HEK293T (cell line): ENCODE measurements at regions not wholly inside any gene's neighbourhood (a gene's known extent, or its start where the extent isn't known, plus 50 kb on each side); places are given as distances from the start of the nearest gene placed in this dataset.

ENCODE experiments used
- CTCF ChIA-PET: fragments of 350-600 bp; formaldehyde crosslinking; extraction: SDS; loops from one replicate; lab custom pipeline; 2021; ENCODE audit warnings: antibody characterized with exemption, inconsistent platforms; lab: Yijun Ruan, JAX
- POLR2A ChIA-PET: fragments of 350-600 bp; formaldehyde crosslinking; extraction: SDS; loops from one replicate; lab custom pipeline; 2020; ENCODE audit warnings: antibody characterized with exemption, inconsistent platforms; lab: Yijun Ruan, JAX
- DNase-seq: peaks from one replicate; pipeline ENCODE4 v3.0.0; 2012; ENCODE audit warnings: mixed read lengths; ENCODE audit errors: extremely low spot score
- ARNT ChIP-seq: fragments of 450-650 bp; IDR thresholded peaks from 2 replicates; pipeline ENCODE4 v1.6.1; 2017; ENCODE audit warnings: mild to moderate bottlenecking
- BHLHE40 ChIP-seq: fragments of 450-650 bp; IDR thresholded peaks from 2 replicates; pipeline ENCODE4 v1.6.1; 2016; ENCODE audit warnings: mild to moderate bottlenecking, moderate library complexity, borderline replicate concordance
- CTBP1 ChIP-seq: fragments of 450-650 bp; IDR thresholded peaks from 2 replicates; pipeline ENCODE4 v1.6.1; 2016; ENCODE audit warnings: borderline replicate concordance
- ELF4 ChIP-seq: fragments of 450-650 bp; IDR thresholded peaks from 2 replicates; pipeline ENCODE4 v1.6.1; 2017; ENCODE audit warnings: antibody characterized with exemption
- FOXA1 ChIP-seq: fragments of 450-650 bp; IDR thresholded peaks from 2 replicates; pipeline ENCODE4 v1.6.1; 2016; ENCODE audit warnings: mild to moderate bottlenecking
- FOXK2 ChIP-seq: fragments of 450-650 bp; IDR thresholded peaks from 2 replicates; pipeline ENCODE4 v1.6.1; 2016; ENCODE audit warnings: mild to moderate bottlenecking
- FOXM1 ChIP-seq: fragments of 450-650 bp; IDR thresholded peaks from 2 replicates; pipeline ENCODE4 v1.6.1; 2017; ENCODE audit warnings: mild to moderate bottlenecking, borderline replicate concordance
- HDGF ChIP-seq: fragments of 450-650 bp; IDR thresholded peaks from 2 replicates; pipeline ENCODE4 v1.6.1; 2017; ENCODE audit warnings: antibody characterized with exemption, borderline replicate concordance
- L3MBTL2 ChIP-seq: fragments of 450-650 bp; conservative IDR thresholded peaks from 2 replicates; pipeline ENCODE4 v1.6.1; 2016; ENCODE audit warnings: mild to moderate bottlenecking
- LEF1 ChIP-seq: fragments of 450-650 bp; IDR thresholded peaks from 2 replicates; pipeline ENCODE4 v1.6.1; 2017; ENCODE audit warnings: mild to moderate bottlenecking, borderline replicate concordance
- NFRKB ChIP-seq: fragments of 450-650 bp; IDR thresholded peaks from 2 replicates; pipeline ENCODE4 v1.6.1; 2016; ENCODE audit warnings: mild to moderate bottlenecking, moderate library complexity
- PKNOX1 ChIP-seq: fragments of 450-650 bp; IDR thresholded peaks from 2 replicates; pipeline ENCODE4 v1.6.1; 2016
- SP1 ChIP-seq: fragments of 450-650 bp; IDR thresholded peaks from 2 replicates; pipeline ENCODE4 v1.6.1; 2017
- SUZ12 ChIP-seq: fragments of 450-650 bp; IDR thresholded peaks from 2 replicates; pipeline ENCODE4 v1.6.1; 2016; ENCODE audit warnings: mild to moderate bottlenecking
- TARDBP ChIP-seq: fragments of 450-650 bp; IDR thresholded peaks from 2 replicates; pipeline ENCODE4 v1.6.1; 2016
- ZNF384 ChIP-seq: fragments of 450-650 bp; IDR thresholded peaks from 2 replicates; pipeline ENCODE4 v1.6.1; 2016

GRCh38 chr22:49142296-49142695 is 685.4 kb downstream of the BRD1 start:
- TF ChIP-seq CTBP1 (no peak), TARDBP (no peak), ZNF384 (no peak), PKNOX1 (no peak), BHLHE40 (no peak), SP1 (no peak), SUZ12 (no peak), FOXA1 (no peak), NFRKB (no peak), ELF4 (no peak), HDGF (no peak), FOXK2 (no peak), ARNT (no peak), LEF1 (no peak), FOXM1 (no peak), L3MBTL2 (no peak)
- CTCF ChIA-PET = no interaction called here
- no peak for DNase-seq
- POLR2A ChIA-PET = no interaction called here

GRCh38 chr22:49141761-49142160 is 685.9 kb downstream of the BRD1 start:
- POLR2A ChIA-PET = no interaction called here
- CTCF ChIA-PET = no interaction called here
- DNase-seq = no peak
- TF ChIP-seq HDGF (no peak), PKNOX1 (no peak), BHLHE40 (no peak), FOXK2 (no peak), SUZ12 (no peak), FOXM1 (no peak), LEF1 (no peak), CTBP1 (no peak), SP1 (no peak), ELF4 (no peak)

- ChIA-PET POLR2A (no interaction called here), CTCF (no interaction called here)
- DNase-seq = no peak
- TF ChIP-seq SUZ12 (no peak), FOXM1 (no peak), ELF4 (no peak), FOXK2 (no peak), TARDBP (no peak), ARNT (no peak), FOXA1 (no peak), CTBP1 (no peak), HDGF (no peak), BHLHE40 (no peak), ZNF384 (no peak), SP1 (no peak), NFRKB (no peak), L3MBTL2 (no peak), LEF1 (no peak), PKNOX1 (no peak)
Measured at GRCh38 chr22:49140911-49141665, 686.6 kb downstream of the BRD1 start.

DNA sequence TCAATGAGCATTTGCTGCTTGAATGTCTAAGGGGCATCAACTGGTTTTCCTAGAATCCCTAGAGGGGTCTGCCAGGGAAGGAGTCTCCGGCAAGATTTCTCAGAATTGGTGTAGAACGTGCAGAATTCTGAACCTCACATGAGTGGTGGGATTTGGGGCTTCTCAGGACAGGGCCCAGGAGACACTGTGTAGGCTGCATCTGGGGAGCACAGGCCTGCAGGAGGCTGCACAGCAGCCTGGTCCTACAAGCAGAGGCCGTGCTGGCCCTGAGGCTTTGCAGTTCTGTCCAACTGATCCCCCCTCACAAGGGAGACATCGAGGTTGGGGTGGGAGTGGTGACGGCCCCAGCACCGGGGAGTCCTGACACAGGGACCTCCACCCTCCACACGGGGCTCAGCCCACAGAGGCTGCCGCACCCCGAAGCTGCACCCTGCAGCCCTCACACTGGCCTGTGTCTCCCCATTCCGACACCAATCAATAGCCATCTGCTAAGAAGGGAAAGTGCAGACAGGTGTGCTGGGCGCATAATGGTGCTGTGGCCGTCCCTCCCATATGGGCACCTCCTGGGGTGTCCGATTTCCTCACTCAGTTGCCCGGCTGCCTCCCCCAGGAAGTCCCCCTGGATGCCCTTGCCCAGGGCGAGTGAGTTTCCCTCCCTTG is 688.1 kb downstream of the BRD1 start:
- ChIA-PET POLR2A (no interaction called here), CTCF (no interaction called here)

DNA sequence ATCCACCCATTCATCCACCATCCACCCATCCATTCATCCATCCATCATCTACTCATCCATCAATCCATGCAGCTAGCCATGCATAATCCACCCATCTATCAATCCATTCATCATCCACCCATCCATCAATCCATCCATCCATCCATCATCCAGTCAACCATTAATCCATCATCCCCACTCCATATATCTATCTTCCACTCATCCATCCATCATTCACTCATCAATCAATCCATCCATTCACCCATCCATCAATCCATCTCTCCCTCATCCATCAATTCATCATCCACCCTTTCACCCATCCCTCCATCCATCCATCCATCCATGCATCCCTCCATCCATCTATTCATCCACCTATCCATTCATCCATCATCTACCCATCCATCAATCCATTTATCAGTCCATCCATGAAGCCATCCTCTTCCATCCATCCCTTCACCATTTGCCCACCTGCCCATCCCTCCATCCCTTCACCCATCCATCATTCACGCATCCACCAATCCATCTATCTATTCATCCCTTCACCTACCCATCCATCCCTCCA is 689.4 kb downstream of the BRD1 start:
- TF ChIP-seq PKNOX1 = peak; percentile 57
- TF ChIP-seq CTBP1 = no peak
- CTCF ChIA-PET = no interaction called here
- POLR2A ChIA-PET = no interaction called here

More for the DNA sequence above, 688.1 kb downstream of the BRD1 start:
- no peak for TF ChIP-seq ZNF384
- no peak for TF ChIP-seq ARNT
- TF ChIP-seq ELF4 = no peak
- TF ChIP-seq L3MBTL2 = no peak
- no peak for TF ChIP-seq NFRKB
- no peak for DNase-seq

More for the DNA sequence above, 689.4 kb downstream of the BRD1 start:
- no peak for DNase-seq
